ENCODE measurements at regions not wholly inside any gene's neighbourhood (a gene's known extent, or its start where the extent isn't known, plus 50 kb on each side); places are given as distances from the start of the nearest gene placed in this dataset.

DNA sequence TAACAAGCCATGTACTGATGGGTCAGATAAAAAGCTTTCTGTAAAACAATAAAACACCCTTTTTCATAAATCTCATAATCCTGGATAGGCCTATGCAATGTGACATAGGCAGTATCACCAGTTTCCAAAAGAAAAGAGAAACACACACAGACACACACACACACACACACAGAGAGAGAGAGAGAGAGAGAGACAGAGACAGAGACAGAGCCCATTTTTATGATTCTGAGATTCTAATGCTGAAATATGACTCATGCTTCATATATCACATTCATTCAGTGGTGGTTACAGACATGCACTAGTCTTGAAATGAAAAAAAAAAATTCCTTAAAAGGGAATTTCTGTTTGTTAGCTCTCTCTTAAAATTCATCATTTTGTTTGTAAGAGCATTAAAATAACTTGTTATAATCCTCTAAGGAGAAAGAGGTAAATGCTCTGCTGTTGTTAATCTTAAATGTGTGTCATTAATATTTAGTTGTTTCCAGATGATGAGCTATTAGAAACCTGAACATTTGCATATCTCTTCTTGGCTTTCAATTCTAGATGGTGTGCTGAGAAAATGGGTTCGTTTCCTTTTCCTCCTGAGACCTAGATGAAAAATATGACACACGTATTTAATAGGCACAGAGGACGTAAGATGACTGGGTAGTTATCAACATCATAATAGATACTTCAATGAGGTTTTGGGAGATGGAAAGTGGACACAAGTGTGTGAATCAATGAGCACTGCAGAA, 1598.7 kb upstream of the ACVR2A start:
- no peak overlapping the region for H3K4me3 ChIP-seq (ENCODE audit: insufficient read depth, low read depth, low read length)
- no peak overlapping the region for H2AFZ ChIP-seq (ENCODE audit: low read depth, low read length)
- Mint-ChIP-seq H3K9me3 (ENCODE audit: unreplicated experiment) (no peaks in the 10 kb centered on the region), H3K36me3 (ENCODE audit: low read depth, unreplicated experiment) (no peaks in the 10 kb centered on the region), H3K27me3 (ENCODE audit: low read depth, unreplicated experiment) (no peaks in the 10 kb centered on the region), H3K4me1 (ENCODE audit: low read depth, unreplicated experiment) (peaks cover 5% of the 10 kb centered on the region), H3K27ac (ENCODE audit: unreplicated experiment) (no peak overlapping the region), H3K4me3 (ENCODE audit: unreplicated experiment) (no peak overlapping the region)
- H3K79me2 ChIP-seq (ENCODE audit: insufficient read depth, low read length) = no peaks in the 10 kb centered on the region
- H3K4me2 ChIP-seq (ENCODE audit: low read length) = no peak overlapping the region
- H3K27me3 ChIP-seq (ENCODE audit: insufficient read depth, low read length) = no peaks in the 10 kb centered on the region
- FAIRE-seq (peak; percentile 82), DNase-seq (ENCODE audit: low read depth) (peak; percentile 72)
- peaks cover 6% of the 10 kb centered on the region for H3K4me1 ChIP-seq (ENCODE audit: insufficient read depth, low read length)
- H3K27ac ChIP-seq (ENCODE audit: low read depth, low read length) = no peak overlapping the region
- H3K36me3 ChIP-seq (ENCODE audit: insufficient read depth, low read length) = no peaks in the 10 kb centered on the region
- H4K20me1 ChIP-seq (ENCODE audit: insufficient read depth, low read length) = no peaks in the 10 kb centered on the region
- H3K9me3 ChIP-seq (ENCODE audit: insufficient read depth, low read depth, low read length) = no peaks in the 10 kb centered on the region
- no peak overlapping the region for H3K9ac ChIP-seq (ENCODE audit: low read length)
- TF ChIP-seq EZH2 (IDR thresholded peaks at IDR 0.05; ENCODE audit: insufficient read depth, low read length) = no peak
- TF ChIP-seq, protein P1, sequence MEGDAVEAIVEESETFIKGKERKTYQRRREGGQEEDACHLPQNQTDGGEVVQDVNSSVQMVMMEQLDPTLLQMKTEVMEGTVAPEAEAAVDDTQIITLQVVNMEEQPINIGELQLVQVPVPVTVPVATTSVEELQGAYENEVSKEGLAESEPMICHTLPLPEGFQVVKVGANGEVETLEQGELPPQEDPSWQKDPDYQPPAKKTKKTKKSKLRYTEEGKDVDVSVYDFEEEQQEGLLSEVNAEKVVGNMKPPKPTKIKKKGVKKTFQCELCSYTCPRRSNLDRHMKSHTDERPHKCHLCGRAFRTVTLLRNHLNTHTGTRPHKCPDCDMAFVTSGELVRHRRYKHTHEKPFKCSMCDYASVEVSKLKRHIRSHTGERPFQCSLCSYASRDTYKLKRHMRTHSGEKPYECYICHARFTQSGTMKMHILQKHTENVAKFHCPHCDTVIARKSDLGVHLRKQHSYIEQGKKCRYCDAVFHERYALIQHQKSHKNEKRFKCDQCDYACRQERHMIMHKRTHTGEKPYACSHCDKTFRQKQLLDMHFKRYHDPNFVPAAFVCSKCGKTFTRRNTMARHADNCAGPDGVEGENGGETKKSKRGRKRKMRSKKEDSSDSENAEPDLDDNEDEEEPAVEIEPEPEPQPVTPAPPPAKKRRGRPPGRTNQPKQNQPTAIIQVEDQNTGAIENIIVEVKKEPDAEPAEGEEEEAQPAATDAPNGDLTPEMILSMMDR (IDR thresholded peaks at IDR 0.05; ENCODE audit: insufficient read depth, low read depth, low read length) = no peak

- H2AFZ ChIP-seq (ENCODE audit: low read depth, low read length) = no peak overlapping the region
- no peaks in the 10 kb centered on the region for H3K27me3 Mint-ChIP-seq (ENCODE audit: low read depth, unreplicated experiment)
Observed at GRCh38 chr2:146244830-146245229, 1600.0 kb upstream of the ACVR2A start.

More at GRCh38 chr2:146244830-146245229, 1600.0 kb upstream of the ACVR2A start:
- H3K4me3 ChIP-seq (ENCODE audit: insufficient read depth, low read depth, low read length) = no peak overlapping the region
- Mint-ChIP-seq H3K36me3 (ENCODE audit: low read depth, unreplicated experiment) (no peaks in the 10 kb centered on the region), H3K4me1 (ENCODE audit: low read depth, unreplicated experiment) (peaks cover 5% of the 10 kb centered on the region), H3K27ac (ENCODE audit: unreplicated experiment) (no peak overlapping the region), H3K4me3 (ENCODE audit: unreplicated experiment) (no peak overlapping the region), H3K9me3 (ENCODE audit: unreplicated experiment) (no peaks in the 10 kb centered on the region)
- TF ChIP-seq, protein P1 (IDR thresholded peaks at IDR 0.05; ENCODE audit: insufficient read depth, low read depth, low read length) = no peak
- no peak for TF ChIP-seq EZH2 (IDR thresholded peaks at IDR 0.05; ENCODE audit: insufficient read depth, low read length)
- no peaks in the 10 kb centered on the region for H4K20me1 ChIP-seq (ENCODE audit: insufficient read depth, low read length)
- no peaks in the 10 kb centered on the region for H3K27me3 ChIP-seq (ENCODE audit: insufficient read depth, low read length)
- FAIRE-seq (no peak), DNase-seq (ENCODE audit: low read depth) (no peak)
- H3K9ac ChIP-seq (ENCODE audit: low read length) = no peak overlapping the region
- H3K4me2 ChIP-seq (ENCODE audit: low read length) = no peak overlapping the region
- H3K36me3 ChIP-seq (ENCODE audit: insufficient read depth, low read length) = no peaks in the 10 kb centered on the region
- H3K4me1 ChIP-seq (ENCODE audit: insufficient read depth, low read length) = peaks cover 6% of the 10 kb centered on the region
- H3K27ac ChIP-seq (ENCODE audit: low read depth, low read length) = no peak overlapping the region
- no peaks in the 10 kb centered on the region for H3K9me3 ChIP-seq (ENCODE audit: insufficient read depth, low read depth, low read length)
- no peaks in the 10 kb centered on the region for H3K79me2 ChIP-seq (ENCODE audit: insufficient read depth, low read length)

All from astrocyte (in vitro differentiated cells and primary cell).